ENCODE measurements at regions not wholly inside any gene's neighbourhood (a gene's known extent, or its start where the extent isn't known, plus 50 kb on each side); places are given as distances from the start of the nearest gene placed in this dataset.
"Not testable (repeated sequence)": the region's sequence is repeated elsewhere in the genome, so short reads cannot be mapped to it uniquely, and the experiment has no call there.

DNA sequence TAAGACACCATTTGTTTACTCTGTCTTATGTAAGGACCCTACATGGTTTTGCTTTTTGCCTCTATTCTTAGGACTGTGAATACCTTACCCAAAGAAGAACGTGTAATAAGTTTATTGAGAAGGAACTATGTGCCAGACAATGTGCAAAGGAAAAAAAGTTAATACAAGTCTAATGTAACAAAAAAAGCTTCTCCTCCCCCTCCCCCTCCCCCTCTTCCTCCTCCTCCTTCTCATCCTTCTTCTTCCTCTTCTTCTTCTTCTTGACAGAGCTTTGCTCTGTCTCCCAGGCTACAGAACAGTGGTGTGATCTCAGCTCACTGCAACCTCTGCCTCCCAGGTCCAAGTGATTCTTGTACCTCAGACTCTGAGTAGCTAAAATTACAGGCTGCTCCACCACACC lies 50.9 kb upstream of the MITF start:
- DNase-seq (ENCODE audit: low read depth), result no peak

DNA sequence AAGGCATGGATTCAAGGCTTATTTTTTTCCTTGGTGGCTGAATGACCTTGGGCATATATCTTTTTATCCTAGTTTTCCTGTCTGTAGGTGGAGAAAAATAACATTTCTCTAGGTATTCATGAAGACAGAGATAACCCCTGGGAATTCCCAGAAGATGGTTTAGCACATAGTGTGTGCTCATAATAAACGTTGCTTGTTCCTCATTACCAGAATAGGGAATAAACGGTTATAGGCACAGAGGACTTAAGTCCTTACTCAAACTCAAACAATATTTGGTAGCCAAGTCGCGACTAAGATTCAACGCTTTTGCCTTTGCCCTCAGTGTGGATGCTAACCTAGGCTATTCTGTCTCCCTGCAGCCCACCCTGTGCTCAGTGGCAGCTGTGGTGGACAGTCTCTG lies 51.6 kb upstream of the MITF start:
- DNase-seq (ENCODE audit: low read depth), result no peak

DNA sequence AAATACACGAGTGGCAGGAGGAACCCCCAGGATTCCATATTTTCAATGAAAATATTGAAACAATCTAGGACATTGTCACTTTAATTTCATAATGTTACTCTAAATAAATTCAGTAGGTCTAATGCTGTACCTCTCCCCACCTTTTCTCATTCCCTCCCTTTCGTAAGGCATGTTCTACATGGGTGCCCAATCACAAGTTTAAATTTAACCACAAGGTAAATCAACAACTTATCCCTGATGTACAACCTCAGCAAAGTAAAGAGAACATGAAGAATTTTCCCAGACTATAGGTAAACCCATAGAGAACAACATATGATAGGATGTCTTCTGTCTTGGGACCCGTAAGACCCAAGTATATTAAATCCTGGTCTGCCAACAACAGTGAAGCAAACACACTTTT lies 53.2 kb upstream of the MITF start:
- no peak for DNase-seq (ENCODE audit: low read depth)

DNA sequence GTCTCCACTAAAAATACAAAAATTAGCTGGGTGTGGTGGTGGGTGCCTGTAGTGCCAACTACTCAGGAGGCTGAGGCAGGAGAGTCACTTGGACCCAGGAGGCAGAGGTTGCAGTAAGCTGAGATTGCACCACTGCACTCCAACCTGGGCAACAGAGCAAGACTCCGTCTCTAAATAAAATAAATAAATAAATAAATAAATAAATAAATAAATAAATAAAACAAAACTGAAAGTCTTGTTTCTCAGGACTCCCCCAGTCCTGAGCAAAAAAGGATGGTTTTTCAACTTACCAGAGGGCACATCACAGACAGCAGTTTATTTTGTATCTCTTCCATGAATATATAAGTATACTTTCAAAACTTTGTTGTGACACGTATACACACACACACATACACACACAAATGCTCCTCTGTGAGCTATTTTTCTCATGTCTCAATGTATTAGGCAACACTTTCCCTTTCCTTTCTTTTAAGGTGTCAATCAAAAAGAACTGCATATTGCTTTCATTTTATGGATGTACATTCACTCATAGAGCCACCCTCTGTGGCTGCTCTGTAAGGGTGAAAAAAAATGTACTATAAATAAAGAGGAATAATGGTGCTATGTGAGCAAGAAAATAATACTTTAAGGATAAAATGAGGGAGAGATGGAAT lies 54.8 kb upstream of the MITF start:
- DNase-seq (ENCODE audit: low read depth), result no peak

DNA sequence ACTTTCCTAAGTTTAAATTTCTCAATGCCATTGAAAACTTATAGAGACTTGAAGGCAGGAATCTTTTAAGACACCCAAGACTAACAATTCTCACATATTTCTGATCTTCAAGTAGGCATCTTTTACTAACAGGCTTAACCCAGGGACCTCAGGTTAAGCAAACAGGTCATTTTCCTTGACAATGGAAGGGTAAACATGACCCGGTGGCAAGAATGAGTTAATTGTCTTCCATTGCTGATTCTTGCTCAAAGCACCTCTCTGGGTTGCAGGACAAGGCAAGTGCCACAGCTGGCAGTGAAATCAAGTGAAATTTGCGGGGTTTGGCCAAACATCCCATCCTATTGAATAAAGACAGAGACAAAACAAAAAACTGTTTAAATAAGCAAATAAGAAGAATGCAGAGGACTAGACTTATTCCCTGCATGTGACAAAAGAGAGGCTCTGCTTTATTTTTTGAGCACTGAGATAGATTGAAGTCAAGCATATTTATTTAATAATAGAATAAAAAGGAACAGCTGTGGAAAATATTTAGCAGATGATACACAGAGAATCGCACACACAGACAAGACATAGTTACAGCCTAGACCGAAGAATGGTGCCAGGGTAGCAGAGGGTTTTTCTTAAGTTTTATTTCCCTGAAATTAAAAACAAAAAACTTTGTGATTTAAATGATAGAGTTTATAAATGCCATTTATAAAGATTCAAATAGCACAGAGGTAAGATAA lies 56.0 kb upstream of the MITF start:
- no peak for DNase-seq (ENCODE audit: low read depth)

DNA sequence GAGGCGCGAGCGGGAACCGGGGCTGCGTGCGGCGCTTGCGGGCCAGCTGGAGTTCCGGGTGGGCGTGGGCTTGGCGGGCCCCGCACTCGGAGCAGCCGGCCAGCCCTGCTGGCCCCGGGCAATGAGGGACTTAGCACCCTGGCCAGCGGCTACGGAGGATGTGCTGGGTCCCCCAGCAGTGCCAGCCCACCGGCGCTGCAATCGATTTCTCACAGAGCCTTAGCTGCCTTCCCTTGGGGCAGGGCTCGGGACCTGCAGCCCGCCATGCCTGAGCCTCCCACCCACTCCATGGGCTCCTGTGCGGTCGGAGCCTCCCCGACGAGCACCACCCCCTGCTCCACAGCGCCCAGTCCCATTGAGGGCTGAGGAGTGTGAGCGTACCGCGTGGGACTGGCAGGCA lies 61.8 kb upstream of the MITF start:
- not testable (repeated sequence) for DNase-seq (ENCODE audit: low read depth)

DNA sequence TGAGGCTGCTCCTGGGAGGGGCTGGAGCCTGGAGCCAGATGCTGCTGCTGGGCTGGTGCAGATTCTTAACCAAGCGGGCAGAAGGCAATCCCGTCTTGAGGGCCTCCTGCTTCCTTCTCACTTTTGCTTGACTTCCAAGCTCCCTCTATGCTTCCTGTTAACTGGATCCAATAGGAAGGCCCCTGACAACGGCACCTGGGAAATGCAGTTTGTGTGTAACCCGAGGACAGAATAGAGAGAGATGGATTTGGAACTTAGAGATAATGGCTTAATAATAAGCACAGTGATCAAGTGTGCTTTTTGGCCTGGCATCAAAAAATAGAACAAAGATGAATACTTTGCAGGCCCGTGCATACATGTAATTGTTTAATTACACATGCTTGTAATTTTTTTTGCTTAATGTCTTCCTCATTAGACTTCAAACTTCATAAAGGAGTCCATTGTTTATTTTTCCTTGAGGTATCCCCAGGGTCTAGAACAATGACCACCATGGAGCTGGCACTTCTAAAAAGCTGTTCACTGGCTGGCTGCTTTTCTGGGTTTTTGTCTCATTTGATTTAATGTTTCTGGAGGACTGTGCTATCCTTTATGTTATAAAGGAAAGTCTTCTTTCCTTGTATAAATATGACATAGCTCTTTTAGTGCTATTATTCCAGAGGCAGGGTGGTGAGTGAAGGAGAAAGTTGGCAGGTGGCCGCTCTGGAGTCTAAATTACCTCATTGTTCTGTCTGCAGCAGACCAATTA lies 63.3 kb upstream of the MITF start:
- DNase-seq (ENCODE audit: low read depth), result no peak

DNA sequence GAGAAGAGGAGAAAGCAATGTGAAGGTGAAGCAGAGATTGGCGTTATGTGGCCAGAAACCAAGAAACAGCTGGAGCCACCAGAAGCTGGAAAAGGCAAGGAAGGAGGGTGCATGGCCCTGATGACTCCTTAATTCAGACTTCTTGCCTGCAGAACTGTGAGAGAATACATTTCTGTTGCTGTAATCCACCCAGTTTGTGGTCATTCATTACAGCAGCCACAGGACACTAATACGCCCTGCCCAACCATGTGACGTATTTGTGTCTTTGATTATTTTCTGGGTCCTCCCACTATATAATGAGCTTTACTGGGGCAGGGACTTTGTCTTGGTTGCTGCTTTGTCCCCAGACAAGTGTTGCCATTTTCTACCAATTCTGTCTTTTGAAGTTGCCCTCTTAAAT lies 64.5 kb upstream of the MITF start:
- no peak for DNase-seq (ENCODE audit: low read depth)

DNA sequence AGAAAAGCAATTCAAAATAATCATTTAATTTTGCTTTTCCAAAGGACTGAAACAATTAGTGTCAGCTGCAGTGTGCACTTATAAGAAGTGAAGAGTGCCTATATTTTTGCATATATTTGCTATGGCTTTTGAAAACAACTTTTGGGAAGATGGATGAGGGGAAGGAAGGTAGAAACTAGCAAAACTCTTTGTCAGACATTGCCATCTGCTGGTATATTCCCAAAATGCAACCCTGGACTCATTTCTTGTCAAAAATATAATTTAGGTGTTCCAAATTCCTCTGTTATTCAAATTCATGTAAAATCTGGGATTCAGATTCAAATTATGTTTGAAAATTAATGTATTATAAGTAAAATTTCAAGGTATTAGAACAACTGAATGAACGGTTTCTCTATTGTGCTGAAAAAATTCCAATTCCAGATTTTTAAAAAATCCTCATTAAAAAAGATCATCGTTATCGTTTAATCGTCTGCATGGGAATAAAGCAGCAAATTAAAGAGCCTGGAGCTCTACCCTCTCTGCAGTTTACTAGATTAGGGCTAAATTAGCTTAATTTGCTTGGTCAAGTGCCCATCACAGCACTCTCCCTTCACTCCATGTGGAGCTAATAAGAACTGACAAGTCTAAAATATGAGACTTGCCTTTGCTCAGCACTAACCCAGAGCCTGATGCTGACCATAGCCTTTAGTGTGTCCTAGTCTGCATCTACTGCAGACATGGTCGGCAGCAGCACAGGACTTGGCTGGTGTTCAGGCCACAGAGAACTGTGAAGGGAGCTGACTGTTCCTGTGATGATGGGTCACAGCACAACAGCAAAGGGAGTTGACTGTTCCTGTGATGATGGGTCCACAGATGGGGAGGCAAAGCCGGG lies 67.9 kb upstream of the MITF start:
- no peak for DNase-seq (ENCODE audit: low read depth)

DNA sequence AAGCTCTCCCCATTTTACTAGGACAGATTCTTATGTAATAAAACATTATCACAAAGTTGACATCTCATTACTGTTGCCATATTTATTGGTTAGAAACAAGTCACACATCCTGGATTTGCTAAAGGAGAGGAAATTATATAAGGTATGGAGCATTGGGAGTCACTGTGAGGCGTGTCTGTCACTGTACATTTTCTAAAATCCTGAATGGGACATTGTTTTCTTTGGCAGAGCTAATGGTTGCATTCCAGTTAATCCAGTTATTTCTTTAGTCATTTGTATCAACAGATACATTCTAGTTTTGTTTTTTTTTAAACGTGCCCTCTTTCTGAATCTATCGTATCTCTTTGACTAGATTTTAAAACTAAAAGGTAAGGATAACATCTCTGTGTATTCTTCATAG lies 70.2 kb upstream of the MITF start:
- DNase-seq (ENCODE audit: low read depth), result no peak

DNA sequence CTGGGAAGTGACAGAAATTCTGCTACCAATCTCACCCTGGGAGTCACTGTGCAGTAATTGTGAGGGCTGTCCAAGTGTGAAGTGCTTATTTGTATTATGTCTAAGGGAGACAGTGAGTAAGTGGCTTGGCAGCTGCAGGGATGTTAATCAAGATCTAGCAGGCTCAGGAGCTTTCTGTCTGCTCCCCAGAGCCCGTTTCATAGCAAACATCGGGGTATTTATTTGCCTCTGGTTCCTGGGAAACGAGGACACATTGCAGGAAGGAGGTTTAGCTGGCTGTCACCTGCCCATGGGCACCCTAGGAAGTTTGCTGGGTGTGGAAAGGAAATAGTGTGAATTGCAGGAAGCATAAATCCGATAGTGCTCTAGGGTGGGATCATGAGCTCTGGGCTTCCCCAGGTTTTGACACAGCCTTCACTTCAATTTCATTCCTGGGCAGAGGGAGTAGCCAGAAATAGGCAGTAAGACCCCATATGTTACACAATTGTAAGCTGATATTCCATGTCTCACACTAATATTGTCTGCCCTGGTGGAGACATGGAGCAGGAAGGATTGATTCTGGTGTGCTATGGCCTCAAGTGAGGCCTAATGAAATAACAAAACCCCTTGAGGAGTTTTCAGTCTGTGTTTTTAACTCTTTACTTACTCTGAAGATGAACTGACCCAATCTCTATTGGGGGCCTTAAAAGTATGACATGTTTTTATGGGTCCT lies 74.1 kb upstream of the MITF start:
- no peak for DNase-seq (ENCODE audit: low read depth)

DNA sequence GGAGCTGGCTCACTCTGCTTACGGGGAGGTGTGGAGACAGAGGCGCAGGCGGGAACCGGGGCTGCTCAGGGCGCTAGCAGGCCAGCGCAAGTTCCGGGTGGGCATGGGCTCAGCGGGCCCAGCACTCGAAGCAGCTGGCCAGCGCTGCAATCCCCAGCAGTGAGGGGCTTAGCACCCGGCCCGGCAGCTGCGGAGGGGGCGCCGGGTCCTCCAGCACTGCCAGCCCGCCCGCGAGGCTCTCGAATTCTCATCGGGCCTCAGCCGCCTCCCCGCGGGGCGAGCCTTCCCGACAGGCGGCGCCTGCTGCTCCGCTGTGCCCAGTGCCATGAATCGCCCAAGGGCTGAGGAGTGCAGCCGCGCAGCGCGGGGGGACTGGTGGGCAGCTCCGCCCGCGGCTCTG lies 78.6 kb upstream of the MITF start:
- no peak for DNase-seq (ENCODE audit: low read depth)

DNA sequence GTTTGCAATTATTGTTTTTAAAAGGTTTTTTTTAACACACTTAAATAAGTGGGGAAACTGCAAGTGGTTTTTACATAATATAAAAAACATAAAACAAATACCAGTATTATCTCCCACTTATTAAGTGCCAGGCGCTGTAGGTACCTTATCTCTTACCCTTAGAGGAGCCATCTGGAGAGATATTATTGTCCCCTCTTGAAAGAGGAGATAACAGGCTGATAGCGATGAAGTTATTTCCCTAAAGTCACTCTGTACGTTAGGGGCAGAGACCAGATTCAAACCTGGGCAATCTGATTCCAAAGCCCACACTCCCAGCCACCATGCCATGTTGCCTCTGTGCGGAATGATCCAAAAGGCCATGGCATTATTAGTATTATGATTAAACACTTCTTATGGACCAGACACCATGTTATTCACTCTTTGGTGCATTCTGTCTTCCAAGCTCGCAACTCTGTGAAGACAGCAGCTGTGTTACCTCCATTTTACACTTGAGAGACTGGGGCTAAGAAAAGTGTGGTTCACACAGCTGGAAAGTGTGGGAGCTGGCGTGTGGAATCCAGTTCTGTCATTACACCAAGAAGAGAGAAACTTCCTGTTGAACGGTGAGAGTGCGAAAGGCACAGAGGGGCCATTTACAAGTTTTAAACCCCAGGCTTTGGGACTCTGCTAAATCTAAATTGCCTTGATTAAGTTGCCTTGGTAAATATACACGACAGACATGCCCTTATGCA lies 79.9 kb upstream of the MITF start:
- DNase-seq (ENCODE audit: low read depth), result no peak

DNA sequence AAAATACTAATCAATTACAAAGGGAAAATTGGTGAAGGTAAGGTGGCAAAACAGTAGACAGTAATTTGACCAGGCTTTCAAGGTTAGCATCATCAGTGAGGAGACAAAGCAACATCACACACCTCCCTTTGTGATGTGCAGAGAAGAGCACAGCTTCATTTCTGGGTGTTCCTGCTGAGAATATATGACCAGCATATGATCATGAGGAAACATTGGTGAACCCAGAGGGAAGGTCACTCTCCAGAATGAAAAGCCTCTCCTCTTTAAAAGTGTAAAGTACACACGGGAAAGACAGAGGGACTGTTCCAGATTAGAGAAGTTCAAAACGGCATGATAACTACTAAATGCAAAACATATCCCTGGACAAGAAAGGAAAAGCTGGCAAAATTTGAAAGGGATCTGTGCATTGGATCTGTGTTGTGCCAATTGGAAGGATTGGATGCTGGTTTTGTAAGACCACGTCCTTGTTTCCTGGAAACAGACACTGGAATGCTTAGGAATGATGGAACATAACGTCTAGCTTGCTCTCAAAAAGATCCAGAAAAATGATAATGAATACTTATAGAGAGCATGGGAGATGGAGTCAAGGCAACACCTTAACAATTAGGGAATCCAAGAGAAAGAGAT lies 80.6 kb upstream of the MITF start:
- DNase-seq (ENCODE audit: low read depth), result no peak

DNA sequence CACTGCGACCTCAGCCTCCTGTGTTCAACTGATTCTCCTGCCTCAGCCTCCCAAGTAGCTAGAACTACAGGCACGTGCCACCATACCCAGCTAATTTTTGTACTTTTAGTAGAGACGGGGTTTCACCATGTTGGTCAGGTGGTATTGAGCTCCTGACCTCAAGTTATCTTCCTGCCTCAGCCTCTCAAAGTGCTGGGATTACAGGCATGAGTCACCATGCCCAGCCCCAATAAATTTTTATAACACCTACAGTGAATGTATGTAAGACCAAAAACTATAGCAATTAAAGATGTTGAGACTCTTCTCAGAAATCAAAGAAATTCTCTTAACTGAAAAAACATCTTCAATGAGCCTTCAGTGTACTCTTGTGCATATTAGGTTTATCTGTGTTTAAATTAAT lies 82.2 kb upstream of the MITF start:
- not testable (repeated sequence) for DNase-seq (ENCODE audit: low read depth)

DNA sequence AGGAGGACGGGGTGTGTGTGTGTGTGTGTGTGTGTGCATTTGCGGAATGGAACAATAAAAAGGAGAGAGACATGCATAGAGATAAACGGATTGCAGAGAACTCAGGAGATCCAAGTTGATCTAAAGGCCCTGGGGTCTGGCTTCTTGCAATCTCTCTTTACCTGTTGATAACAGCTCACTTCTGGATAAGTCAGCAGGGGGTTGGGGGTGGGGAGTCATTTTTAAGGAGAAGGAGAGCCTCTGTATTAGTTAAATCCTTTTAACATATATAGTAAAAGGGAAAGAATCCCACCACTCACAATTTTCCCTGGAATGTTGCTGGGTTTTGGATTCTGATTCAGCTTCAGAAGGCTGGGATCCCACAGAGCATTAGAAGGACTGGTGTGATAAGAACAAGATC lies 87.5 kb upstream of the MITF start:
- no peak for DNase-seq (ENCODE audit: low read depth)

DNA sequence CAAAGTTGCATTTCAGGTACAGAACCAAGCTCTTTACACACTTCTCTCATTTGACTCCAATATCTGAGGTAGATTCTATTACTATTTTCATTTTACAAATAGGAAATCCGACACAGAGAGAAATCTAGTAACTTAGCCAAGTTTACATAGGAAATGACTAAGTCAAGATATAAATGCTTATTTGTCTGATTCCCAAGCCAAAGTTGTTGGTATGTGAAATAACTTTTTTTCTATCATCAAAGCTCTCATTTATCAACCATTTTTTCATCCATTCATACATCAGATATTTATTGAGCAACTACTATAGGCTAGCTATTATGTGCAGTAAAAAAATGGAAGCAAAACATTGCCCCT lies 89.2 kb upstream of the MITF start:
- no peak for DNase-seq (ENCODE audit: low read depth)

DNA sequence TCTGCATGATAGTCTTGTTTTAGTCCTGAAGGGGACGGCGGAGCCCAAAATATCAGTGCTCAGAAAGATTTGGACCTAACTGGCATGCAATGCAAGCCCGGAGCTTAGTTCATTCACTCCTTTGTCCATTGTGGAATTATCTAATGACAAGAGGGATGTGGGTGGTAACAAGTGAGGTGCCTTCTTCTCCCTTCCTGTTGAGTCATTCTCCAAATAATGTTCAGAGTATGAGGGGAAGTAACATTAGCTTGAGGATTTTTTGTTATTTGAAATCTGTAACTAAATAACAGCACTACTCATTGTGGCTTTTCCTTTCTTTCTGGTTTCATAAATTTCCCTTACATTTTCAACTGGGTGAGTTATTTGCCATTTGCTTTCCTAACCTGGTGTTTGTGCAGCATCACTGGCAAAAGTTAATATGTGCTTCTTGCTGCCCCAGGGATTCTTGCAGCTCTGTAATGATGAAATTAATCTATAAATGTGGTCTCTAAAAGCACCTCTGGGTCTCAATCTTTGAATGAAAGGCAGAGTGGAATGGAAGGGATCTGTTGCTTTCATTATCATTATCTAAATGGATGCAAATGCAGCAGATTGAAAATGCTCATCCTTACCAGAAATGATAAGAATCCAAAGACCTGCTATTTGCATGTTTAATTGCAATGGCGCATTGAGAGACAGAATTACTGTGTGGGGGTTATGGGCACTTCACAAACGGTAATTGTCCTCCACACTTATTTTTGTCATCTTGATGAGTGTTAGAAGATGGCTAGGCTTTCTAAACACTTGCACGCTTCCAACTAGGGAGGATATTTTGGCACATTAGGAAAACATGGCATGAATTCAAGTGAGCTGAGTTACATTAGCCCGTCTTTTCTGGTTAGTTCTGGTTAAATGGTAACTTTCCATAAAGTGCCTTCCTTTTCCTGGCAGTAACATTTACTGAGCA lies 89.9 kb upstream of the MITF start:
- no peak for DNase-seq (ENCODE audit: low read depth)

DNA sequence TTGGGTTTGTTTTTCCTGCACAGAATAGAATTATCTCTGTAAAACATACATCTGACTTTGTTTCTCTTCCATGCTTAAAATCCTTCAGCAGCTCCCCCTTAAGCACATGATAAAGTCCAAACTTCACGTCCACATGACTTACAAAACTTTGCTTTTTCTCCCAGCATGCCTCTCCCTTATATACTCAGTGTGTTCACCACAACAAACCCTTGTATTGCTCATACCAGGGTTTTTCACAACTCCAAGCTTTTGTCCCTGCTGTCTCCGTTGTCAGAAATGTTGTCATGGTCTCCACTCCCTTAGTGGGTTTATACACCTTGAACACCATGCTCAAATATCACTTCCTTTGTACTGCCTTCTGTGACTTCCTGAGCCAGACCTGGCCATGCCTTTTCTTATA lies 91.1 kb upstream of the MITF start:
- no peak for DNase-seq (ENCODE audit: low read depth)

All from activated T-cell treated with anti-CD3 and anti-CD28 coated beads for 48 hours (primary cell).